SKM-1 (cell line): ENCODE measurements at regions not wholly inside any gene's neighbourhood (a gene's known extent, or its start where the extent isn't known, plus 50 kb on each side); places are given as distances from the start of the nearest gene placed in this dataset.
"Not testable (repeated sequence)": the region's sequence is repeated elsewhere in the genome, so short reads cannot be mapped to it uniquely, and the experiment has no call there.

Source experiments
- DNase-seq: peaks from one replicate; lab custom pipeline; 2025; ENCODE audit not compliant: unreplicated experiment; lab: John Stamatoyannopoulos, UW

DNA sequence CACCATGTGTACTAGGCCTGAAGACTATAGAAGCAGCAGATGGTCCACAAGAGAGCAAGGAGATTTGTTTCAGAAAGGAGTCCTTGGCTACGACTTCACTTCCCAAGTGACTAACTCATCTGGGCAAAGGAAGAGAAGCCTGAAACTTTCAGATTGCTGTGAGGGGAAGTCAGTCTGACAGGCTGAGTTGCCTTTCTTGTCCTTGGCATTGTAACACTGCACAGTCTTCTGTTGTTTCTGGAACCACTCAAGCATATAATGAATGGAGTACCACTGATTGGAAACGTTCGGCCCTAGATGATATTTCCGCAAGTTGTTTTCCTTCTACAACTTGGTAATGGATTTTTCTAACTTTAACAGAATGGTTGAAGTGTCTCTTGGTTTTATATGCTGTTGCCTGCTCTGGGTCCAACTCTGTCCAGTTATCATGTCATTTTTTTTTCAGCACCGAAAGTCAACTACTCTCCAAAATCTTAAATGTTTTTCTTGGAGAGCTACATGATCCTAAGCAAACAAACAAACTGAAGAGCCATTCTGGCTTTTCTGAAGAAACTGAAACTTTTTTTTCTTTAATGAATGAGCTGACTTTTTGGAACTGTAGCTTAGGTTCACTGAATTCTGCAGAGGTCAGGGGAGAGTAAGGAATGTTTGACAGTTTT is 685.7 kb downstream of the MECOM start:
- DNase-seq = no peak

DNA sequence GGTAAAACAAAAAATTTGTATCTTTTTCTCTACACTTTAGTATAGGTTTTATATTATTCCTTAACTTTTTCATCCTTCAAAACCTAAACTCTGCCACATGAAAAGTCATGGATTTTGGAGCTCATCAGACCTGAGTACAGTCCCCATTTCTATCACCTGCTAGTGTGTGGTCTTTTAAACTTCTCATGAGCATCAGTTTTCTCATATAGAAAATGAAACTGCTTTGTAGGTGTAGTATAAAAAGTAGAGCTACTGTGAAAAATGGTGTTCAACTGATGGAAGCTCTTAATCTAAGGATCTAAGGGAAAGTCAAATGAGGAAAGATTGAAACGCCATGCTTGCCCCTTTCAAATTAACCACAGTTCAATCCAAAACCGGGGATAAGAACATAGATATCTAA is 686.5 kb downstream of the MECOM start:
- no peak for DNase-seq

DNA sequence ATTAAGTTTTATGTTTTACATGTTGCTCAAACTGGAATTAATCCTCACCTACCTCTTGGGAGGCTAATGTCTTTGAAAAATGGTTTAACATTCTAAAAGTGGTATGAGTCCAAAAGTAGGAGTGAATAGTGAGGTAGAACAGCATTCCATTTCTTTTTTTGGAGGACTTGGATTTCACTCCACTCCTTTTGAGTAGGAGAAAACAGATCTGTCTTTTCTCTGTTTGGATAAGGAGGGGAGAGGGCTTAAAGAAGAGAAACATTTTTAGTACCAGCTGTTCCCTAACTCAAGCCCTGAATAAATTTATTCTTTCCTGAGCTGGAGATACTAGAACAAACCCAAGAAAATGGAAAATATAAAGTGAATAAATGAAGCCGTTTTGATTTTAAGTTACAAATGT is 687.9 kb downstream of the MECOM start:
- no peak for DNase-seq

DNA sequence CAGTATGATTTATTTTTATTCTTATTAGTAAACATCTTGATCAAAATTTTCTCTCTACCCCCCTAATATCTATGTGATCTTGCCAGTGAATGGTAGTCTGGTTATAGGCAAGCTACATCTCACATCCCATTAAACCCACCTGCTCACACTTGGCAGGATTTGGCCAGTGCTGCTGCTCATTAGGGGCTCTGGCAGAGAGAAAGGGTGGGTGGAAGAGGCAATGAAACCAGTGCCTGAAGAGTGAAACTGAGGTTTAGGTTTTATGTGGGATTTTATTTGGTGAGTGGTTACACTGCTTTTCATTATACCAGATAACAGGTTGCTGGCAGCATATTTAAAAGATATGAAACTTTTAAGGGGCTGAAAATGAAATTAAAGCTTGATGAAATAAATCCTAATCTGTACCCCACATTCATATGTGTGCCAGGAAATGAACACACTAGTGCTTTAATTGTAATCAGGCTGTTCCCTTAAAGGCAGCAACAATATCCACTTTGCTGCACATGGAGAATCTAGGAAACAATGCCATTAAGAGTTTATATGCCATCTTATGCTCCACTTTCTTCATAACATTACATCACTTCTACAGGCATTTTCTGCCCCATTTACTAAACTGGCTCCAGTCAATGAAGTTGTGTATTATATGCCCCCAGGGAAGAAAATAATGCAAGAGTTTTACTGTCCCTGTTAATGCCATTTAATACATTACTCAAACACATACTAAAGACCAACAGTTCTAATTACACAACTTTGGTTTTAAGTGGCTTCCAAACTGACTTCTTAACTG is 688.7 kb downstream of the MECOM start:
- DNase-seq = no peak

DNA sequence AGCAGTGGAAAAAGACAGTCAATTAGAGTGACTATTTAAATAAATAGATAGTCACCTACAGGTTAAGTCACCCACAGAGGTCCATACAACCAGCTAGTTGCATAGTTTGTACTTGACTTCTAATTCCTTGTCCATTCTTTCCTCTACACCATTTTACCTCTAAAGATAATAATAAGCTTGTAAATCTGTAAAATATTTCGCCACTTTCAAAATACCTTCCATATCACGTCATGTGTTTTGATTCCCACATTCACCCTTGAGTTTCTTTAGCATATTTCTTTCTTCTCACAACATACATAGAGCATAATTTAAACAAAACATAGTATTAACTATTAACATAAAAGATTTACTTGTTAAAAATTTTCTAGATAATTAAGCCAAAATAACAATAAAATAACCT is 689.6 kb downstream of the MECOM start:
- DNase-seq = no peak

DNA sequence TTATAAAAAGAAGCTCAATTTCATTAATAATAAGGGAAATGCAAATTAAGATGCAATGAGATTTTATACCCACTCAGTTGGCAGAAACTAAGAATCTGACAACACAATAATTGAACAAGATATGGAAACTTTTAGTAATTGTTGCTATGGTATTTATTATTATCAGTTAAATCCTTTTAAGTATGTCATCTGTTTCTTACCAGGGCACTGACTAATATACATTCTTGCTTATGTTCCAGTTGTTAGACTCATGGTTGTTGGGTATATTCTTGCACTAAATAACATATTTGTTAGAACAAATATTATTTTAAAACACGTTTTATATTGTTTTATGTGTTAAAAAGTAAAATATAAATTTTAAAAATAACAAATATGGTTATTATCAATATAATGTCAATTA is 690.3 kb downstream of the MECOM start:
- DNase-seq = no peak

DNA sequence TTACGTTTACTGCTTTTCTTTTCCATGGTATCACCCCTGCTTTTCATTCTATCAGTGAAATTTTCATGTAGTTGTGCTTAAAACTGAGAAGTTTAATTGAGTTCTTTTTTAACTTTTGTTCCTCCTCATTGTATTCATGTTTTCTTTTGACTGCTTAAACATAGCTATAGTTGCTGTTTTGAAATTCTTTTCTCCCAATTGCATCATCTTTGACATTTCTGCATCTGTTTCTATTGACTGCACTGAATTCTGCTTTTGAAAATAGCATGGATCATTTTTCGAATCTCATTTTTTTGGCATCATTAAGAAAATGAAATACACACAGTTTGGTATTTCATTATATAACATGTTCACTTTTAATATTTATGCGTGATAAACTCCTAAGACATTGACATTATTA is 694.9 kb downstream of the MECOM start:
- DNase-seq = no peak

DNA sequence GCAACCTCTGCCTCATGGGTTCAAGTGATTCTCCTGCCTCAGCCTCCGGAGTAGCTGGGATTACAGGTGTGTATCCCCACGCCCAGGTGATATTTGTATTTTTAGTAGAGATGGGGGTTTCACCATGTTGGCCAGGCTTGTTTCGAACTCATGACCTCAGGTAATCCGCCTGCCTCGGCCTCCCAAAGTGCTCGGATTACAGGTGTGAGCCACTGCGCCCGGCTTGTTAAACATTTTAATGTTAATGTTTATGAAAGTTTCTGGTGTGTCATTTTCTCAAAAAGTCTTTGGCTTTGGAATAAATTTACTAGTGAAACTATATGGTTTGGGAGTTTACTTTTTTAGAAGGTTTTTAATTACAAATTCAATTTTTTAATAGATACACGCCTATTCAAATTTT is 698.8 kb downstream of the MECOM start:
- no peak for DNase-seq

DNA sequence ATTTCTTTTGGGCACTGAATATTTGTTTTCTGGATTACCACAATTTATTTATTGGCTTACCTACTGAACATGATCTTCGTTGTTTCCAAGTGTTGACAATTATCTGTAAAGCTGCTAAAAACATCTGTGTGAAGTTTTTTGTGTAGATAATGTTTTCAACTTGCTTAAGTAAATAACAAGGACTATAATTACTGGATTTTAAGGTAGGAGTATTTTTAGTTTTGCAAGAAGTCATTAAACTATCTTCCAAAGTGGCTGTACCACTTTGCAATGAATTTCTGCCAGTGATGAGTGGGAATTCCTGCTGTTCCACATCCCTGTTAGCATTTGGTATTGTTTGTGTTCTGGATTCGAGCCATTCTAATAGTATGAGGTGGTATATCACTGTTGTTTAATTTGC is 702.2 kb downstream of the MECOM start:
- no peak for DNase-seq

DNA sequence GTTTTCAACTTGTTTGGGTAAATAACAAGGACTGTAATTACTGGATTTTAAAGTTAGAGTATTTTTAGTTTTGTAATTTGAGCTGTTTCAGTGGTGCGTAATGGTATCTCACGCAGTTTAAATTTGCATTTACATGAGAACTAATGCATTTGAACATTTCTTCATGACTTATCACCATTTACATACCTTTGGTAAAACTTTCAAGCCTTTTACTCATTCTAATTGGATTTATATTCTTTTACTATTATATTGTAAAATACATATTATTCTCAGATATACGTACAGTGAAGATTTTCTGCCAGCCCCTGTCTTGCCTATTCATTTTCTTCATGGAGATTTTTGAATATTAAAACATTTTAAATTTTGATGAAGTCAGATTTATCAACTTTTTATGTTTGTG is 703.8 kb downstream of the MECOM start:
- DNase-seq = no peak

DNA sequence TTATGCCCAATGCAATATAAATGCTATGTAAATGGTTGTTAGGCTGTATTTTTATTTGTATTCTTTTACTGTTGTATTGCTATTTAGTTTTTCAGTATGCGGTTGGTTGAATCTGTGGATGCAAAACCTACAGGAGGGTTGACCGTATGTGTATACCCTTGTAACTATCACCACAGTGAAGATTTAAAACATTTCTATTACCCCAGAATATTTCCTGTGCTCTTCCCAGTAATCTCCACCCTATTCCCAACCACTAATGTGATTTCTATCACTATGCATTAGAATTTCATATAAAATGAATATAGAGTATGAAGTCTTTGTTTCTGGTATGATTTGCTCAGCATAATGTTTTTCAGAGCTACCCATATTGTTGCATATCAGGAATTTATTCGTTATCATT is 705.0 kb downstream of the MECOM start:
- no peak for DNase-seq

DNA sequence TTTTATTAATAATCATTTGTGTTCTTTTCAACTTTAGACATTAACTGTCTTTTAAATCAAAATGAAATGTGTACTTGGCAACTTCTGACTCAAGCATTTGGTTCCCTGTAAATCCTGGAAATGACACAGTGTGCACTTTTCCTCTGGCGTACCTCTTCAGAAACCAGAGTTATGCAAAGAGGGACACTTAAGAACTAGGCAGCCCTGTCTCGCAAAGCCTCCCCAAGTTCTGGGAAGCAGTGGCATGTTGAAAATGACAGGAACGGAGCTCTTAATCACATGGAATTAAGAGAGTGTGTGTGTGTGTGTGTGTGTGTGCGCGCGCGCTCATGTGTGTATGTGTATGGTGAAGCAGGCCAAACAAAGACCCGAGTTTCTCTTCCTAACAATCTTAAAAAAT is 707.4 kb downstream of the MECOM start:
- DNase-seq = no peak

DNA sequence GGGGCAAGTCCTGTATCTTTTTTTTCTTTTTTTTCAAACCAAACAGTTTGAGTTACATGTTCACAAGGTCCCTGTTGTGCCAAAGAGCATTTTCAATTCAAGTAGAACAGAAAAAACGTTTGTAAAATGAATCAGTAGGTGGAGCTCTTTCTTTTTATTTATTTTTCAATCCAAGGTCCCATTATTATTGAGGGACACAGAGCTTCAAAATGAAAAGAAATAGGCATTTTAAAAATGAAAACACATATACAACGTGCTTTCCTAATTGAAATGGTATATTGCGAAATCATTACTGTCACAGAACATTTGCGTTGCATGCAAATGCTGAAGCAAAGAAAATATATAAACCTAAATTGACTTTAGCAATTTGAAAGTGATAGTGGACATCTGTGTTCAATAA is 711.0 kb downstream of the MECOM start:
- DNase-seq = no peak

DNA sequence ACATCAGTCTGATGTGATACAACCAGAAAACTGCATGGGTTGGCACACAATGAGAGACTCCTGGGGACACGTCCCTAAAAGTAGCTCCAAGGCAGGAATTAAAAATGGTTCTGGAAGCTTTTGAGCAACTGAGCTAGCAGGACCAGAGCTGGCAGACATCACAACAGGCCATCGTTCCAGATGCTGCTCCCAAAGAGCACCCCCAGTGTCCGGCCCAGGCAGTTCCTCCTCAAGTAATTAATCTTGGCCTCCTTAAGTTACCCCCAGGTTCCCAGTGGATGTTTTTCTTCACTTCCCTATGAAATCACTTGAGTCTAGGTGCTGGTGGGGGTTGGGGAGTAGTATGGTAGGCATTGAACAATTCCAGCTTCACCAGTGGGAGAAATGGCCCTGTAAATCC is 711.6 kb downstream of the MECOM start:
- DNase-seq = no peak

DNA sequence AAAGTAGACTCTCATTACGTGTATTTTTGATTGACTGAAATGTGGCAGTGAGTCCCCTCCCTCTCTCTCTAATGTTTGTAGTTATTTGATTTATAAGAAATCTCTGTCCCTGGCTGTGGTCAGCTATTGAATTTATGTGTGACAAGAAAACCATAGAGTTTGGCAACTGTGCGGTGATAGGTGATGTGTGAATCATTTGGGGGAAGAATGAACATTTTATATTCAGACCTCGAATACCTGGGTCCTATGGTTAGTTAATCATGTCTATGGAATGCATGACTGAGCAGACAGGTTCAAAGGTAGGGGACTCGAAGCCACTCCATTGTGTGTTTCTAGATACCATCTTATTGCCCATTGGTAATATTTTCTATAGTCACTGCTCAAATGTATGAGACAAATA is 712.1 kb downstream of the MECOM start:
- DNase-seq = no peak

DNA sequence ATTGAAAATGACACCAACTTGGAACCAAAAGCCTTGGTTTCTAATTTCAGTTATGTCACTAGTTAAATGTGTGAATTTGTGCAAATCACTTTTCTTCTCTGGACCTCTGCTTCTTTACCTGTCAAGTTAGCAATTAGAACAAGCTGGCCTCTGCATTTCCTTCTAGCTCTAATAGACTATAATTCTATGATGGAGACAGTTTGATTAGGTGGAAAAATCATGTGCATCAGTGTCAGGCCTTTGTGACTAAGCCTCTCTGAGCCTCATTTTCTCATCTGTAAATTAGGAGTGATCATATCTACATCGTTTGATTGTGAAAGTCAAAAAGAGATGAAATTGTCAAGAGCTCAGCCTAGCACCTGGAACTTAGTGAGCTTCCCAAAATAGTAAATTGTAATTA is 712.9 kb downstream of the MECOM start:
- no peak for DNase-seq

DNA sequence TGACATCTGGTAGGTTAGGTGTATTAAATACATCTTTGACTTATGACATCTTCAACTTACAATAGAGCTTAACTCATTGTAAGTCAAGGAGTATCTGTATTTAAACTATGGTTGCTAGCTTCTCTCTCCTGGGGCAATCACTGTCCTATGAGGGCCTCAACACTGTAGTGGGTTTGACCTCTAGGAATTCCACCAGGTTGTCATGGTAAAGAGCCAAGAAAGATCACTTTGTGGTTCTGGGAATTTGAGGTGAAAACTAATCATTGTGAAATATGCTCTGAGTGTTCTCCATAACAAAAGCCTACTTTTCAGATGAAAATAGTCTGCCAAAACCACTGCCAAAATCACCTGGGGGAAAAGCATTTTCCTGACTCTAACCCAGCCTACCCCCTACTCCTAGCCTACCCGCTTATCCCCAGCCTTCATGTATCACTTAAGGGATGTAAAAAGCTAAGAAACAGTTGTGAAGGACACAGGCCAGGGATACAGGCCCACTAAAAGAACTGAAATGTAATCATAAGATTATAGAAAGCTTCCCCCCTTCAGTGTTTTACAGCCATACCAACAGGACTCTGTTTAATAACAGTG is 723.8 kb downstream of the MECOM start:
- DNase-seq = no peak

DNA sequence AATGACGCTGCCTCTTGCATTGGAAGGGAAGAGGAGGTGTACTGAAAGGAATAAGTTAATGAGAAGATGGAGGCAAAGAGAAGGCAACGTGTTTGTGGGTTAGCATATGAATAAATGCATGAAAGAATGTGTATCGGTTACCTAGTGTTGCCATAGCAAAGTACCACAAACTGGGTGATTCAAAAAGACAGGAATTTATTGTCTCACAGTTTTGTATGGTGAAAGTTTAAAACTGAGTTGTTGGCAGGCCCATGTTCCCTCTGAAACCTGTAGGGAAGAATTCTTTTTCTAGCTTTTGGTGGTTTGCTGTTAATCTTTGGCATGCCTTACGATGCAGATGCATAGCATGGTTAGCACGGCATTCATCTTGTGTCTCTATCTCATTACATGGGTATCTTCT is 729.9 kb downstream of the MECOM start:
- DNase-seq = no peak

DNA sequence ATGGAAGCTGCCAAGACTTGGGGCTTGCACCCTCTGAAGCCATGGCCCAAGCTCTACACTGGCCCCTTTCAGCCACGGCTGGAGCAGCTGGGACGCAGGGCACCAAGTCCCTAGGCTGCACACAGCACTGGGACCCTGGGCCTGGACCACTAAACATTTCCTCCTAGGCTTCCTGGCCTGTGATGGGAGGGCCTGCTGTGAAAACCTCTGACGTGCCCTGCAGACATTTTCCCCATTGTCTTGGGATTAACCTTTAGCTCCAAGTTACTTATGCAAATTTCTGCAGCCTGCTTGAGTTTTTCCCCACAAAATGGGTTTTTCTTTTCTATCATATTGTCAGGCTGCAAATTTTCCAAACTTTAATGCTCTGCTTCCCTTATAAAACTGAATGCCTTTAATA is 733.5 kb downstream of the MECOM start:
- DNase-seq = not testable (repeated sequence)

DNA sequence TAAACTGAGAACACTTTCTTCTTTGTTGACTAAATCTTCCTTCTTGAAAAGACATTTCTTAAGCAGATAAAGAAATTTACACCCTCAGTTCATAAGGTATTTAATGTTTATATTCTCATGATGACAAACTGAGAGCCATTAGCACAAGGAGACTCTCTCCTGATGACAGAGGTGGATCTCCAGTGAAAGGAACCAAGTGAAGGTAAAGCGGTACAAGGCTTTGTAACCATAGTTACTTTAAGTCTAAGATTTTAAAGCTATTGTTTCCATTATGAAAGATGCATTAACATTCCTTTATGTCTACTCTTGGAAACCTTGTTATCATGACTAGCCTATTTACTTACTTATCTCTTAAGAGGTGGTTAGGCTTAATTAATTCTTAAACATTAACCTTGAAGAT is 737.1 kb downstream of the MECOM start:
- no peak for DNase-seq

DNA sequence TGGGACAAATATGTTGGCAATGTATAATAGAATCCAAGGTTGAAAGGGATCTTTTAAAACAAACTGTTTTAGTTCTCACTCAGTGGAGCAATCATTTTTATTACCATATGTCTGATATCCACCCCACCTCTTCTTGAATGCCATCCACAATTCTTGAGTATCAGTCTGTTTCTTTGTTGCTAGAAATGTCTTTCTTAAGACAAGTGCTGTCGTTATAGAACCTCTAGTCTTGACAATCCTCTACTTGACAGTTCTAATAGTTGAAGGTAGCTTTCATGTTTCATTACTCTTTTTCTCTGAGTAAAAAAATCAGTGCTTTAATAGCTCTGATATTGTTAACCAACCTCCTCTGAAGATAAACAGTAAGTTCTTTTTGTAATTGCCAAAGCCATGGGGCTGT is 737.9 kb downstream of the MECOM start:
- no peak for DNase-seq

DNA sequence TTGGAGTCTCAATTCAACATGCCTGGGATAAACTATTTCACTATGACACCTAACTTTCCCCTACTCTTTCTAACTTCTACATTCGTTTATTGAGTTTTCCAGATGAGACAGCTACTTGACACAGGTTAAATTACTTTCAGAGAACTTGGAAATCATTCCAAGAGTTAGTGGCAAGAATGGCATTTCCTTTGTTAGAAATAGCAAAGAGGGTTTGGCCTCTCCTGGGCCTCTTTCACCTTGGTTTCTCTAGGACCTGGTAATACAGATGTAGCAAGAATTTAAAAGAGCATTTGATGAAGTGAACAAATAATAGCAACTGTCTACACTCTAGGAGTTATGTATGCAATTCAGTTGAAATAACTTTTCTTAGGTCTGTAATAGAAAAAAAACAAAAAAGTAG is 748.9 kb downstream of the MECOM start:
- DNase-seq = no peak

DNA sequence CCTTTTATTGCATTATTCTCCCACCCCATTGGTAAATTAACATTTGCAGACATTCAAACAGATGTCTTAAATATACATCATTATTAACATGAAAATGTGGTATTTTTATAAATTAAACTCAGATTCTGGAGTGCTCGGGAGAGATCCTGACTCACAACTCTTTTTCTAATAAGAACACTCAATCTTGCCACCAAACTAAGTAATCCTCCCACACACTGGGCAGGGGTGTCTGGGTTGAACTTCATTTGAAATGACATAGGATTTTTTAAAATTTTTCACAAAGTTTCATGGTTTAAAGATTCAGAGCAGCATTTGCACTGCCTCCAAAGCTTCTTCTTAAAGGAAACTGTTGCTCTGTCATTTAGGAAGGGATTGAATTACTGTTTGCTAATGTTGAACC is 754.3 kb downstream of the MECOM start:
- DNase-seq = no peak
